Small intestine (tissue), 7 donors: ENCODE measurements at regions not wholly inside any gene's neighbourhood (a gene's known extent, or its start where the extent isn't known, plus 50 kb on each side); places are given as distances from the start of the nearest gene placed in this dataset.

Experiments used
- DNase-seq, 2 donors: peaks; one replicate each; pipeline versions ENCODE4 v3.0.0 to v3.0.0-alpha.2; 2013
- FAIRE-seq: peaks from 2 replicates; lab custom pipeline; 2012; peaks lifted over from hg19 to GRCh38; lab: Jason Lieb, UNC
- H3K27ac ChIP-seq, 3 donors: one replicate each; pipeline ENCODE4 v1.5.1; 2013; ENCODE audit warnings: low read length in 2 of 3, mild to moderate bottlenecking in 2 of 3, control low read depth in 1 of 3, inconsistent platforms in 1 of 3, low read depth in 1 of 3, moderate library complexity in 1 of 3
- H3K27me3 ChIP-seq, 3 donors: one replicate each; pipeline ENCODE4 v1.6.1; 2013; ENCODE audit warnings: low read length in 3 of 3, inconsistent platforms in 1 of 3; ENCODE audit not compliant: control insufficient read depth in 3 of 3, insufficient read depth in 3 of 3
- H3K36me3 ChIP-seq, 3 donors: one replicate each; pipeline ENCODE4 v1.6.1; 2013; ENCODE audit warnings: low read length in 3 of 3, inconsistent platforms in 1 of 3, low read depth in 1 of 3, mild to moderate bottlenecking in 1 of 3, moderate library complexity in 1 of 3; ENCODE audit not compliant: control insufficient read depth in 3 of 3, insufficient read depth in 2 of 3
- H3K4me1 ChIP-seq, 3 donors: one replicate each; pipeline ENCODE4 v1.6.1; 2013; ENCODE audit warnings: low read length in 2 of 3, inconsistent platforms in 1 of 3, low read depth in 1 of 3, mild to moderate bottlenecking in 1 of 3, moderate library complexity in 1 of 3; ENCODE audit not compliant: control insufficient read depth in 3 of 3, insufficient read depth in 2 of 3
- H3K4me3 ChIP-seq, 3 donors: one replicate each; pipeline ENCODE4 v1.5.1; 2013; ENCODE audit warnings: low read length in 3 of 3, control low read depth in 1 of 3, inconsistent platforms in 1 of 3, low read depth in 1 of 3, mild to moderate bottlenecking in 1 of 3, moderate library complexity in 1 of 3
- H3K9me3 ChIP-seq, 2 donors: one replicate each; pipeline ENCODE4 v1.6.1; 2013; ENCODE audit warnings: low read depth in 1 of 2, low read length in 1 of 2; ENCODE audit not compliant: control insufficient read depth in 2 of 2, insufficient read depth in 1 of 2
- WGBS, 3 donors: extraction: QIAGEN DNeasy Blood & Tissue Kit; methylation state at CpG; one replicate each; pipeline ENCODE4 v1.1.7; 2013; 5-methylcytosine and 5-hydroxymethylcytosine counted together
- donor health status: healthy with polysubstance abuse.
- donor health status: control.
- donor health status: control.
- donor health status: Bipolar disorder and iron deficiency.
- donor health status: healthy.

- Histone ChIP-seq H3K4me3 (no peak overlapping the region), H3K4me1 (no peaks in the 10 kb centered on the region), H3K27me3 (no peaks in the 10 kb centered on the region), H3K9me3 (no peaks in the 10 kb centered on the region), H3K36me3 (no peaks in the 10 kb centered on the region), H3K27ac (no peak overlapping the region)
- 61 to 76% (median 67%) methylated on average over 4 of the region's 4 CpGs for whole genome bisulfite sequencing, 3 donors
- no peak for FAIRE-seq
- no peak for DNase-seq
Measured at GRCh38 chr10:26385443-26385842, 52.7 kb upstream of the APBB1IP start.

GRCh38 chr10:26386781-26387180, 51.4 kb upstream of the APBB1IP start:
- Histone ChIP-seq H3K27me3 (no peaks in the 10 kb centered on the region), H3K4me3 (no peak overlapping the region), H3K27ac (no peak overlapping the region), H3K9me3 (no peaks in the 10 kb centered on the region), H3K36me3 (no peaks in the 10 kb centered on the region), H3K4me1 (no peaks in the 10 kb centered on the region)
- DNase-seq (no peak), FAIRE-seq (no peak)
- 88 to 96% (median 88%) methylated on average over 4 of the region's 4 CpGs for WGBS, 3 donors
